DOHH2 (cell line): ENCODE measurements at regions not wholly inside any gene's neighbourhood (a gene's known extent, or its start where the extent isn't known, plus 50 kb on each side); places are given as distances from the start of the nearest gene placed in this dataset.

ENCODE experiments used
- H3F3A ChIP-seq: fragments of 200-600 bp; sonication (generic), shearing (Covaris generic); 2 replicates; pipeline ENCODE4 v1.6.0; 2016; ENCODE audit warnings: antibody characterized with exemption, mild to moderate bottlenecking; ENCODE audit not compliant: control insufficient read depth, insufficient read depth
- H3K27ac ChIP-seq: fragments of 200-600 bp; sonication (generic); 2 replicates; pipeline ENCODE4 v1.5.1; 2014; ENCODE audit warnings: low read depth, mild to moderate bottlenecking, low read length, moderate library complexity
- H3K27me3 ChIP-seq: fragments of 200-600 bp; sonication (generic); 2 replicates; pipeline ENCODE4 v1.6.1; 2014; ENCODE audit warnings: mild to moderate bottlenecking, low read length, mixed read lengths; ENCODE audit not compliant: control insufficient read depth
- H3K36me3 ChIP-seq: fragments of 200-600 bp; sonication (generic); 2 replicates; pipeline ENCODE4 v1.6.1; 2014; ENCODE audit warnings: mild to moderate bottlenecking, low read length, moderate library complexity, mixed read lengths; ENCODE audit not compliant: control insufficient read depth
- H3K4me1 ChIP-seq: fragments of 200-600 bp; sonication (generic); 2 replicates; pipeline ENCODE4 v1.6.1; 2014; ENCODE audit warnings: mild to moderate bottlenecking, low read length, mixed read lengths; ENCODE audit not compliant: control insufficient read depth
- H3K4me2 ChIP-seq: fragments of 200-600 bp; sonication (generic); 2 replicates; pipeline ENCODE4 v1.6.0; 2014; ENCODE audit warnings: mild to moderate bottlenecking, low read length, moderate library complexity
- H3K4me3 ChIP-seq: fragments of 200-600 bp; sonication (generic); 2 replicates; pipeline ENCODE4 v1.5.1; 2014; ENCODE audit warnings: mild to moderate bottlenecking, low read length, mixed read lengths
- H3K79me2 ChIP-seq: fragments of 200-600 bp; sonication (generic); 2 replicates; pipeline ENCODE4 v1.6.1; 2014; ENCODE audit warnings: mild to moderate bottlenecking, low read length, mixed read lengths; ENCODE audit not compliant: control insufficient read depth
- H3K9me2 ChIP-seq: fragments of 200-600 bp; sonication (generic); replicated peaks from 2 replicates; pipeline ENCODE4 v1.6.1; 2014; ENCODE audit warnings: mild to moderate bottlenecking, low read length, mixed read lengths; ENCODE audit not compliant: control insufficient read depth
- H3K9me3 ChIP-seq: fragments of 200-600 bp; sonication (generic); 2 replicates; pipeline ENCODE4 v1.6.1; 2014; ENCODE audit warnings: antibody characterized with exemption, low read length, mixed read lengths; ENCODE audit not compliant: control insufficient read depth, insufficient read depth
- H4K20me1 ChIP-seq: fragments of 200-600 bp; sonication (generic); 2 replicates; pipeline ENCODE4 v1.6.0; 2014; ENCODE audit warnings: low read depth, mild to moderate bottlenecking, antibody characterized with exemption, low read length, moderate library complexity; ENCODE audit not compliant: control insufficient read depth, insufficient read depth
- EZH2phosphoT487 ChIP-seq: fragments of 200-600 bp; sonication (generic); IDR thresholded peaks from 2 replicates; pipeline ENCODE4 v1.6.1; 2017; ENCODE audit warnings: borderline replicate concordance, mild to moderate bottlenecking, antibody characterized with exemption, low read length, moderate library complexity, mixed read lengths
- TF ChIP-seq, protein P1 (sequence below): fragments of 200-600 bp; sonication (generic); IDR thresholded peaks from one replicate; pipeline ENCODE4 v1.5.1; 2014; ENCODE audit warnings: antibody characterized with exemption, mild to moderate bottlenecking, low read depth, low read length; ENCODE audit not compliant: poor library complexity, severe bottlenecking

DNA sequence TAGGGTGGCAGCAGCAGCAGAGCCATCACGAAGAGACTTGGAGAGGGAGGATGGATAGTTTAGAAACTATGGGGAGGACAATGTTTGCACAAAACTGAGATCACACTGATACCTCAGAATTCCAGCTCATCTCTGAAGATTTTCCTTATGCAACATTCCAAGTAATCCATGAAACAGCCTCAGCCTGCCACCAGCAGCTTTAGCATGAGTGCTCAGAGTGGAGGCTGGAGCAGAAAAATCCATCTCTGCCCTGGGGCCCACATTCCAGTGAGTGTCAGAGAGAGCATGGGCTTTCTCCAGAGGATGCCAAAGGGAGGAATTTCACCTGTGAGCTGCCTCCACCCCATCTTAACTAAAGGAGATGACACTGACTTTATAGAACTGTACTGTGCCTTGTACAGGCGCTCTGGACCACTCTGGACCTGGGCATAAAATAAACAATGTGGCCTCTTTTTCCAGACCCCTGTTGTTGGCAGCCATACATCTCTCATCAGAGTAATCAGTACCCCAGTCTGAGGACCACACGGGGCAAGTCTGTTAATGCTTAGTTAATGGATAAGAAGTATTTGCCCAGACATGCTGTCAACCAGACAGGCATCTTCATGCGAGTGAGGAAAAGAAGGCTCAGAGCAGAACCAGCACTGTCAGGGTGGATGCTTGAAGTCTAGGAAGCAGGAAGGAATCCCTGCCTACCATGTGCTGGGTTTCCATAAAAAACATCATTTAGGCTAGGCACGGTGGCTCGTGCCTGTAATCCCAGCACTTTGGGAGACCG lies 440.9 kb downstream of the ENC1 start:
- Histone ChIP-seq H3K36me3 (no peaks in the 10 kb centered on the region), H3K4me2 (no peak overlapping the region), H3K4me1 (no peaks in the 10 kb centered on the region), H3K27me3 (0 out of 2 replicates have a peak, but pooled peaks cover 3% of the 10 kb centered on the region), H3K9me2 (no peaks in the 10 kb centered on the region), H3K4me3 (no peak overlapping the region), H3K27ac (no peak overlapping the region), H3K79me2 (no peaks in the 10 kb centered on the region), H4K20me1 (no peaks in the 10 kb centered on the region), H3K9me3 (no peaks in the 10 kb centered on the region), H3F3A (no peaks in the 10 kb centered on the region)
- no peak for TF ChIP-seq EZH2phosphoT487
- TF ChIP-seq, protein P1, sequence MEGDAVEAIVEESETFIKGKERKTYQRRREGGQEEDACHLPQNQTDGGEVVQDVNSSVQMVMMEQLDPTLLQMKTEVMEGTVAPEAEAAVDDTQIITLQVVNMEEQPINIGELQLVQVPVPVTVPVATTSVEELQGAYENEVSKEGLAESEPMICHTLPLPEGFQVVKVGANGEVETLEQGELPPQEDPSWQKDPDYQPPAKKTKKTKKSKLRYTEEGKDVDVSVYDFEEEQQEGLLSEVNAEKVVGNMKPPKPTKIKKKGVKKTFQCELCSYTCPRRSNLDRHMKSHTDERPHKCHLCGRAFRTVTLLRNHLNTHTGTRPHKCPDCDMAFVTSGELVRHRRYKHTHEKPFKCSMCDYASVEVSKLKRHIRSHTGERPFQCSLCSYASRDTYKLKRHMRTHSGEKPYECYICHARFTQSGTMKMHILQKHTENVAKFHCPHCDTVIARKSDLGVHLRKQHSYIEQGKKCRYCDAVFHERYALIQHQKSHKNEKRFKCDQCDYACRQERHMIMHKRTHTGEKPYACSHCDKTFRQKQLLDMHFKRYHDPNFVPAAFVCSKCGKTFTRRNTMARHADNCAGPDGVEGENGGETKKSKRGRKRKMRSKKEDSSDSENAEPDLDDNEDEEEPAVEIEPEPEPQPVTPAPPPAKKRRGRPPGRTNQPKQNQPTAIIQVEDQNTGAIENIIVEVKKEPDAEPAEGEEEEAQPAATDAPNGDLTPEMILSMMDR: no peak

DNA sequence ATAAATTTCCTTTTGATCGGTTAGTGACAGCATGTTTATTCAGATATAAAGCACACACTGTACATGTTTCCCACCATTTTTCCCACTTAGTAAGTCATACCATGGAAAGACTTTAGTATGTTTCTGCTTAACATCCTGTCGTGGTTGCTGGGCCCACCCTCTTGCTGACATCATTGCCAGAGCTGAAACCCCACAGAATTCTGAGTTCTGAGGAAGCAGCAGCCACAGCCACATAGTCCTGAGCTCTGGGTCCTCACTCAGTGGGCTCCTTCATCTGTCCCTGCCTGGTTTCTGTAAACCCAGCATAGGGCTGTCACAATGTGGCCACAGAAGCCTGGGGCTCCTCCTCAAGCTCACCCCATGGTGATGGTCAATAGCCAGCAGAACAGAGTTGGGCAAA lies 441.5 kb downstream of the ENC1 start:
- no peaks in the 10 kb centered on the region for H3F3A ChIP-seq
- H3K79me2 ChIP-seq: no peaks in the 10 kb centered on the region
- no peaks in the 10 kb centered on the region for H3K4me1 ChIP-seq
- no peak overlapping the region for H3K4me2 ChIP-seq
- no peaks in the 10 kb centered on the region for H3K9me2 ChIP-seq
- no peak for TF ChIP-seq EZH2phosphoT487
- TF ChIP-seq, protein P1: no peak
- no peak overlapping the region for H3K27ac ChIP-seq
- H3K9me3 ChIP-seq: no peaks in the 10 kb centered on the region
- H4K20me1 ChIP-seq: no peaks in the 10 kb centered on the region
- H3K36me3 ChIP-seq: no peaks in the 10 kb centered on the region
- H3K27me3 ChIP-seq: peaks cover 3% of the 10 kb centered on the region; the same call in 1 of the 2 replicates
- H3K4me3 ChIP-seq: no peak overlapping the region

DNA sequence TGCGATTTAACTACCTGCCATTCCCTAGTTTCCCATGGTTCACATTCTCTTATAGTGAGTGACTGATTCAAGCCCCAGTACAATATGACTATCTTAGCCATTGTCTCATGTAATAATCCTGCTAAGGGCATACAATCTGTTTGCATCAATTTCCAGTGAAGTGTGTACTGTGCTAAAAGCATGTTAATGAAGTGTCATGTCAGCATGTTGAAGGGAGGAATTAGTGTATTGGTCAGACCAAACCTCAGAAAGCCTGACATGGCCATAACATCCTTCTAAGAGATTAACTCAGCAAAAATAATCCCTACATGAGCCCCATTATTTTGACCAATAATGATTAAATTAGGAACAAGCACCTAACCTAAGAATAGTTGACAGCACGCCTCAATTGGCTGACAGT lies 442.4 kb downstream of the ENC1 start:
- no peak overlapping the region for H3K27ac ChIP-seq
- H3K79me2 ChIP-seq: no peaks in the 10 kb centered on the region
- no peaks in the 10 kb centered on the region for H3K36me3 ChIP-seq

More for the DNA sequence above, 442.4 kb downstream of the ENC1 start:
- Histone ChIP-seq H3F3A (no peaks in the 10 kb centered on the region), H3K9me2 (no peaks in the 10 kb centered on the region), H3K4me2 (no peak overlapping the region), H4K20me1 (no peaks in the 10 kb centered on the region), H3K4me3 (no peak overlapping the region), H3K4me1 (no peaks in the 10 kb centered on the region), H3K9me3 (no peaks in the 10 kb centered on the region), H3K27me3 (peaks cover 3% of the 10 kb centered on the region; the same call in 1 of the 2 replicates)
- TF ChIP-seq, protein P1: no peak
- no peak for TF ChIP-seq EZH2phosphoT487
